HepG2 (cell line): ENCODE measurements at regions not wholly inside any gene's neighbourhood (a gene's known extent, or its start where the extent isn't known, plus 50 kb on each side); places are given as distances from the start of the nearest gene placed in this dataset.

ENCODE experiments used
- ATAC-seq: fragments of 200-7000 bp; cut with Tn5 transposase; 3 replicates; pipeline ENCODE4 v1.9.1; 2020; ENCODE audit warnings: mild to moderate bottlenecking, moderate library complexity
- BruUV-seq: library from RNA; stranded (reverse); fragments of 400-500 nt; replicated peaks from 2 replicates; lab custom pipeline; 2021; lab: Mats Ljungman, UMichigan
- CTCF ChIA-PET: fragments of 300-600 bp; formaldehyde crosslinking; extraction: SDS; loops from one replicate; lab custom pipeline; 2021; ENCODE audit warnings: low total read pairs, inconsistent platforms, low intra/inter-chr PET ratio; lab: Yijun Ruan, JAX
- POLR2A ChIA-PET: fragments of 350-600 bp; sonication (Branson Sonifier 250); formaldehyde crosslinking; loops from one replicate; lab custom pipeline; 2020; ENCODE audit warnings: antibody characterized with exemption, inconsistent platforms; lab: Yijun Ruan, JAX
- DNase-seq: peaks from one replicate; pipeline ENCODE4 v3.0.0-alpha.2; 2015; ENCODE audit warnings: low spot score
- FAIRE-seq: peaks from 3 replicates; lab custom pipeline; 2011; peaks lifted over from hg19 to GRCh38; lab: Jason Lieb, UNC
- H2AFZ ChIP-seq: one replicate; pipeline ENCODE4 v1.6.1; 2011; ENCODE audit warnings: low read length, inconsistent platforms
- H3K27ac ChIP-seq: fragments of 300-600 bp; 3 replicates; pipeline ENCODE4 v1.8.0; 2011; ENCODE audit warnings: mixed run types, mild to moderate bottlenecking, mixed read lengths, low read length, inconsistent platforms; ENCODE audit not compliant: insufficient read depth; ENCODE audit errors: extremely low read length
- H3K27me3 ChIP-seq, 2 experiments: fragments of 200-600 bp in 1 of 2; 2 replicates in 1 of 2; 3 replicates in 1 of 2; pipeline versions ENCODE4 v1.6.0 to v1.8.0; 2011; ENCODE audit warnings: low read length in 2 of 2, mild to moderate bottlenecking in 2 of 2, moderate library complexity in 2 of 2, inconsistent platforms in 1 of 2; ENCODE audit not compliant: insufficient read depth in 2 of 2, control insufficient read depth in 1 of 2
- H3K36me3 ChIP-seq, 2 experiments: fragments of 200-600 bp in 1 of 2; replicated peaks in 1 of 2; 2 replicates in 1 of 2; 3 replicates in 1 of 2; pipeline versions ENCODE4 v1.5.1 to v1.8.0; 2011; ENCODE audit warnings: low read length in 2 of 2, inconsistent platforms in 1 of 2; ENCODE audit not compliant: insufficient read depth in 2 of 2, control insufficient read depth in 1 of 2
- H3K4me1 ChIP-seq: 2 replicates; pipeline ENCODE4 v1.5.1; 2012; ENCODE audit warnings: low read length, inconsistent platforms; ENCODE audit not compliant: insufficient read depth
- H3K4me2 ChIP-seq: 2 replicates; pipeline ENCODE4 v1.6.0; 2011; ENCODE audit warnings: low read depth, low read length, inconsistent platforms
- H3K4me3 ChIP-seq, 3 experiments: fragments of 200-600 bp in 1 of 3; sonication (generic), shearing (Covaris generic) in 1 of 3; replicated peaks in 1 of 3; 2 replicates each; pipeline ENCODE4 v1.5.1; 2011 to 2016; ENCODE audit warnings: low read length in 3 of 3, inconsistent platforms in 2 of 3, low read depth in 2 of 3, mild to moderate bottlenecking in 2 of 3, control low read depth in 1 of 3, mixed read lengths in 1 of 3; ENCODE audit not compliant: insufficient read depth in 1 of 3
- H3K79me2 ChIP-seq: one replicate; pipeline ENCODE4 v1.6.1; 2011; ENCODE audit warnings: low read length, inconsistent platforms; ENCODE audit not compliant: insufficient read depth
- H3K9ac ChIP-seq: 2 replicates; pipeline ENCODE4 v1.6.0; 2011; ENCODE audit warnings: mild to moderate bottlenecking, low read depth, low read length, inconsistent platforms; ENCODE audit not compliant: insufficient read depth
- H3K9me3 ChIP-seq: 2 replicates; pipeline ENCODE4 v1.5.1; 2012; ENCODE audit warnings: mild to moderate bottlenecking, low read length
- H4K20me1 ChIP-seq: 2 replicates; pipeline ENCODE4 v1.6.0; 2011; ENCODE audit warnings: inconsistent platforms, mild to moderate bottlenecking, low read length, moderate library complexity; ENCODE audit not compliant: insufficient read depth
- ARNT2 ChIP-seq: sonication (generic); formaldehyde crosslinking; IDR thresholded peaks from 2 replicates; pipeline ENCODE4 v1.8.0; 2022; ENCODE audit warnings: mild to moderate bottlenecking, low read depth, missing genetic modification reagents, moderate library complexity
- KAT8 ChIP-seq: IDR thresholded peaks from 2 replicates; pipeline ENCODE4 v1.6.1; 2016; ENCODE audit warnings: missing genetic modification reagents, missing compliant biosample characterization
- MYNN ChIP-seq: sonication (generic); formaldehyde crosslinking; IDR thresholded peaks from 2 replicates; pipeline ENCODE4 v1.4.0; 2020; ENCODE audit warnings: mild to moderate bottlenecking, low read depth, missing genetic modification reagents
- SRY ChIP-seq: sonication (generic); formaldehyde crosslinking; IDR thresholded peaks from 2 replicates; pipeline ENCODE4 v1.8.0; 2022; ENCODE audit warnings: mild to moderate bottlenecking, missing genetic modification reagents
- ZFX ChIP-seq: sonication (generic); formaldehyde crosslinking; IDR thresholded peaks from 2 replicates; pipeline ENCODE4 v1.4.0; 2020; ENCODE audit warnings: mild to moderate bottlenecking, low read depth, missing genetic modification reagents, moderate library complexity
- ZNF224 ChIP-seq: sonication (generic); formaldehyde crosslinking; IDR thresholded peaks from 2 replicates; pipeline ENCODE4 v1.5.0; 2020; ENCODE audit warnings: mild to moderate bottlenecking, missing genetic modification reagents
- ZNF234 ChIP-seq: sonication (generic); formaldehyde crosslinking; conservative IDR thresholded peaks from 2 replicates; pipeline ENCODE4 v1.5.1; 2020; ENCODE audit warnings: mild to moderate bottlenecking, missing genetic modification reagents
- ZNF773 ChIP-seq: sonication (generic); formaldehyde crosslinking; IDR thresholded peaks from 2 replicates; pipeline ENCODE4 v1.4.0; 2020; ENCODE audit warnings: missing genetic modification reagents, borderline replicate concordance
- WGBS: methylation state at CpG from one replicate; pipeline ENCODE4 v1.1.6; 2017; ENCODE audit warnings: low lambda C conversion rate; 5-methylcytosine and 5-hydroxymethylcytosine counted together
- in situ Hi-C: cut with HindIII; loops from 2 replicates; pipeline ENCODE4 v1.10.0; 2017; ENCODE audit warnings: low pct_unique_long_range_greater_than_20kb; ENCODE audit not compliant: extremely low pct_ligation_motif_present
- intact Hi-C: fragments of 100-400 bp; cut with micrococcal nuclease; formaldehyde crosslinking; loops from one replicate; pipeline ENCODE4 v1.10.0; 2022; ENCODE audit not compliant: unreplicated experiment
- TF ChIP-seq, protein P1 (sequence below): sonication (generic); formaldehyde crosslinking; conservative IDR thresholded peaks from 2 replicates; pipeline ENCODE4 v1.4.0; 2020; ENCODE audit warnings: missing genetic modification reagents
- TF ChIP-seq, protein P2 (sequence below): sonication (generic); formaldehyde crosslinking; IDR thresholded peaks from 2 replicates; pipeline ENCODE4 v1.5.0; 2020; ENCODE audit warnings: mild to moderate bottlenecking, missing genetic modification reagents
- TF ChIP-seq, protein P3 (sequence below): sonication (generic); formaldehyde crosslinking; IDR thresholded peaks from 2 replicates; pipeline ENCODE4 v1.5.0; 2020; ENCODE audit warnings: mild to moderate bottlenecking, missing genetic modification reagents
- TF ChIP-seq, protein P4 (sequence below): sonication (generic); formaldehyde crosslinking; IDR thresholded peaks from 2 replicates; pipeline ENCODE4 v1.5.0; 2020; ENCODE audit warnings: missing genetic modification reagents

DNA sequence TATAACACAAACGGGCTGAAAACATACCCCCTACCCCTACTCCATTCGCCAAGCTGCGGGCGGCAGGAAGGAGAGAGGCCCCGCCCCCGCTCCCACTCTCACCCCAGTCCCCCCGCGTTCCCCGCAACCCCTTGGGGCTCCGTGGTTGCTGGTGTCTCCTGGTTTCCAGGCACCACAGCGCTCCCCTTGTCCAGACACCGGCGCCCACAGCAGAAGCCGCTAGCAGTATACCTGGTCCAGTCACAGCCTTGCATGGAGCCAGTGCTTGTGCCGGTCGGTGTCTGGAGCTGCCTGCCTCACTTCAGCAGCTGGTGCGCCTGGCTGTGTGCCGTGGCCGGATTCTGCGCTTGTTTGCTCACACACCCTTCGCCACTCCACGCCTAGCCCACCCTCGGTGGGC is 240.5 kb upstream of the DAB2 start:
- BruUV-seq: no TSS peak
- ChIA-PET CTCF (no interaction called here), POLR2A (no interaction called here)
- Histone ChIP-seq H3K4me3 (no peak overlapping the region), H2AFZ (no peak overlapping the region), H3K27me3 (no peaks in the 10 kb centered on the region), H3K27ac (no peak overlapping the region), H3K9me3 (no peaks in the 10 kb centered on the region), H3K9ac (no peak overlapping the region), H3K36me3 (no peaks in the 10 kb centered on the region), H3K79me2 (no peaks in the 10 kb centered on the region), H3K4me2 (no peak overlapping the region), H3K4me1 (no peaks in the 10 kb centered on the region), H4K20me1 (no peaks in the 10 kb centered on the region)
- DNase-seq: no peak
- in situ Hi-C loops: no loop called here
- 72% methylated on average over 11 of the region's 23 CpGs for WGBS
- no peak for FAIRE-seq
- intact Hi-C loops: loop anchor here (5.0 kb wide), 1 partner anchor 1412 kb away; no protein-coding TSS in a partner anchor
- ATAC-seq: no peak
- TF ChIP-seq KAT8 (CRISPR knock-in tag) (no peak), ZNF224 (CRISPR knock-in tag) (no peak), ZNF234 (CRISPR knock-in tag) (no peak), MYNN (no peak), ARNT2 (CRISPR knock-in tag) (no peak), SRY (CRISPR knock-in tag) (no peak), ZNF773 (CRISPR knock-in tag) (no peak), ZFX (CRISPR knock-in tag) (no peak)
- TF ChIP-seq, protein P1, sequence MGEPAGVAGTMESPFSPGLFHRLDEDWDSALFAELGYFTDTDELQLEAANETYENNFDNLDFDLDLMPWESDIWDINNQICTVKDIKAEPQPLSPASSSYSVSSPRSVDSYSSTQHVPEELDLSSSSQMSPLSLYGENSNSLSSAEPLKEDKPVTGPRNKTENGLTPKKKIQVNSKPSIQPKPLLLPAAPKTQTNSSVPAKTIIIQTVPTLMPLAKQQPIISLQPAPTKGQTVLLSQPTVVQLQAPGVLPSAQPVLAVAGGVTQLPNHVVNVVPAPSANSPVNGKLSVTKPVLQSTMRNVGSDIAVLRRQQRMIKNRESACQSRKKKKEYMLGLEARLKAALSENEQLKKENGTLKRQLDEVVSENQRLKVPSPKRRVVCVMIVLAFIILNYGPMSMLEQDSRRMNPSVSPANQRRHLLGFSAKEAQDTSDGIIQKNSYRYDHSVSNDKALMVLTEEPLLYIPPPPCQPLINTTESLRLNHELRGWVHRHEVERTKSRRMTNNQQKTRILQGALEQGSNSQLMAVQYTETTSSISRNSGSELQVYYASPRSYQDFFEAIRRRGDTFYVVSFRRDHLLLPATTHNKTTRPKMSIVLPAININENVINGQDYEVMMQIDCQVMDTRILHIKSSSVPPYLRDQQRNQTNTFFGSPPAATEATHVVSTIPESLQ (CRISPR knock-in tag): no peak
- TF ChIP-seq, protein P2, sequence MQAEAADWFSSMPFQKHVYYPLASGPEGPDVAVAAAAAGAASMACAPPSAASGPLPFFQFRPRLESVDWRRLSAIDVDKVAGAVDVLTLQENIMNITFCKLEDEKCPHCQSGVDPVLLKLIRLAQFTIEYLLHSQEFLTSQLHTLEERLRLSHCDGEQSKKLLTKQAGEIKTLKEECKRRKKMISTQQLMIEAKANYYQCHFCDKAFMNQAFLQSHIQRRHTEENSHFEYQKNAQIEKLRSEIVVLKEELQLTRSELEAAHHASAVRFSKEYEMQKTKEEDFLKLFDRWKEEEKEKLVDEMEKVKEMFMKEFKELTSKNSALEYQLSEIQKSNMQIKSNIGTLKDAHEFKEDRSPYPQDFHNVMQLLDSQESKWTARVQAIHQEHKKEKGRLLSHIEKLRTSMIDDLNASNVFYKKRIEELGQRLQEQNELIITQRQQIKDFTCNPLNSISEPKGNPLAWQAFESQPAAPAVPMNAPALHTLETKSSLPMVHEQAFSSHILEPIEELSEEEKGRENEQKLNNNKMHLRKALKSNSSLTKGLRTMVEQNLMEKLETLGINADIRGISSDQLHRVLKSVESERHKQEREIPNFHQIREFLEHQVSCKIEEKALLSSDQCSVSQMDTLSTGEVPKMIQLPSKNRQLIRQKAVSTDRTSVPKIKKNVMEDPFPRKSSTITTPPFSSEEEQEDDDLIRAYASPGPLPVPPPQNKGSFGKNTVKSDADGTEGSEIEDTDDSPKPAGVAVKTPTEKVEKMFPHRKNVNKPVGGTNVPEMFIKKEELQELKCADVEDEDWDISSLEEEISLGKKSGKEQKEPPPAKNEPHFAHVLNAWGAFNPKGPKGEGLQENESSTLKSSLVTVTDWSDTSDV: no peak
- TF ChIP-seq, protein P3, sequence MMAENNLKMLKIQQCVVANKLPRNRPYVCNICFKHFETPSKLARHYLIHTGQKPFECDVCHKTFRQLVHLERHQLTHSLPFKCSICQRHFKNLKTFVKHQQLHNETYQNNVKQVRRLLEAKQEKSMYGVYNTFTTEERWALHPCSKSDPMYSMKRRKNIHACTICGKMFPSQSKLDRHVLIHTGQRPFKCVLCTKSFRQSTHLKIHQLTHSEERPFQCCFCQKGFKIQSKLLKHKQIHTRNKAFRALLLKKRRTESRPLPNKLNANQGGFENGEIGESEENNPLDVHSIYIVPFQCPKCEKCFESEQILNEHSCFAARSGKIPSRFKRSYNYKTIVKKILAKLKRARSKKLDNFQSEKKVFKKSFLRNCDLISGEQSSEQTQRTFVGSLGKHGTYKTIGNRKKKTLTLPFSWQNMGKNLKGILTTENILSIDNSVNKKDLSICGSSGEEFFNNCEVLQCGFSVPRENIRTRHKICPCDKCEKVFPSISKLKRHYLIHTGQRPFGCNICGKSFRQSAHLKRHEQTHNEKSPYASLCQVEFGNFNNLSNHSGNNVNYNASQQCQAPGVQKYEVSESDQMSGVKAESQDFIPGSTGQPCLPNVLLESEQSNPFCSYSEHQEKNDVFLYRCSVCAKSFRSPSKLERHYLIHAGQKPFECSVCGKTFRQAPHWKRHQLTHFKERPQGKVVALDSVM (CRISPR knock-in tag): no peak
- TF ChIP-seq, protein P4, sequence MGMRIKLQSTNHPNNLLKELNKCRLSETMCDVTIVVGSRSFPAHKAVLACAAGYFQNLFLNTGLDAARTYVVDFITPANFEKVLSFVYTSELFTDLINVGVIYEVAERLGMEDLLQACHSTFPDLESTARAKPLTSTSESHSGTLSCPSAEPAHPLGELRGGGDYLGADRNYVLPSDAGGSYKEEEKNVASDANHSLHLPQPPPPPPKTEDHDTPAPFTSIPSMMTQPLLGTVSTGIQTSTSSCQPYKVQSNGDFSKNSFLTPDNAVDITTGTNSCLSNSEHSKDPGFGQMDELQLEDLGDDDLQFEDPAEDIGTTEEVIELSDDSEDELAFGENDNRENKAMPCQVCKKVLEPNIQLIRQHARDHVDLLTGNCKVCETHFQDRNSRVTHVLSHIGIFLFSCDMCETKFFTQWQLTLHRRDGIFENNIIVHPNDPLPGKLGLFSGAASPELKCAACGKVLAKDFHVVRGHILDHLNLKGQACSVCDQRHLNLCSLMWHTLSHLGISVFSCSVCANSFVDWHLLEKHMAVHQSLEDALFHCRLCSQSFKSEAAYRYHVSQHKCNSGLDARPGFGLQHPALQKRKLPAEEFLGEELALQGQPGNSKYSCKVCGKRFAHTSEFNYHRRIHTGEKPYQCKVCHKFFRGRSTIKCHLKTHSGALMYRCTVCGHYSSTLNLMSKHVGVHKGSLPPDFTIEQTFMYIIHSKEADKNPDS: no peak
